ENCODE measurements at regions not wholly inside any gene's neighbourhood (a gene's known extent, or its start where the extent isn't known, plus 50 kb on each side); places are given as distances from the start of the nearest gene placed in this dataset.

- no peaks in the 10 kb centered on the region for H3K9me3 Mint-ChIP-seq
- no peak overlapping the region for H3K27ac Mint-ChIP-seq
- H3K27me3 Mint-ChIP-seq (ENCODE audit: low read depth), result no peaks in the 10 kb centered on the region
- ATAC-seq (peak; percentile 34; the same call in 1 of the 2 replicates), DNase-seq (ENCODE audit: low spot score) (no peak)
- H3K4me1 Mint-ChIP-seq, result peaks cover 16% of the 10 kb centered on the region
- TF ChIP-seq ZNF317 (CRISPR knock-in tag; IDR thresholded peaks at IDR 0.05; ENCODE audit: borderline replicate concordance, low read depth) (no peak), ZNF138 (CRISPR knock-in tag; conservative IDR thresholded peaks at IDR 0.05) (no peak), ZNF396 (CRISPR knock-in tag; IDR thresholded peaks at IDR 0.05; ENCODE audit: borderline replicate concordance) (no peak), ZNF219 (CRISPR knock-in tag; IDR thresholded peaks at IDR 0.05; ENCODE audit: borderline replicate concordance) (no peak), E2F5 (CRISPR knock-in tag; IDR thresholded peaks at IDR 0.05) (no peak), TP53 (CRISPR knock-in tag; IDR thresholded peaks at IDR 0.05) (no peak), MLX (CRISPR knock-in tag; IDR thresholded peaks at IDR 0.05) (no peak), ATF6 (CRISPR knock-in tag; IDR thresholded peaks at IDR 0.05) (no peak), NFYB (CRISPR knock-in tag; conservative IDR thresholded peaks at IDR 0.05; ENCODE audit: low read depth) (no peak), GTF2I (CRISPR knock-in tag; conservative IDR thresholded peaks at IDR 0.05) (no peak), CREM (CRISPR knock-in tag; IDR thresholded peaks at IDR 0.05) (no peak), AFF4 (CRISPR knock-in tag; IDR thresholded peaks at IDR 0.05; ENCODE audit: borderline replicate concordance) (no peak), ZSCAN18 (CRISPR knock-in tag; IDR thresholded peaks at IDR 0.05) (no peak)
- ChIA-PET POLR2A (interaction anchor here (0.6 kb wide), 1 partner anchor 121 kb away, joined by 4 read pairs; no protein-coding TSS in a partner anchor), CTCF (no interaction called here)
- no peaks in the 10 kb centered on the region for H3K36me3 Mint-ChIP-seq
- no peak overlapping the region for H3K4me3 Mint-ChIP-seq
Observed at GRCh38 chr10:105967256-105967655, 1197.2 kb downstream of the SORCS1 start.

- Mint-ChIP-seq H3K27ac (no peak overlapping the region), H3K4me1 (peaks cover 11% of the 10 kb centered on the region), H3K27me3 (ENCODE audit: low read depth) (no peaks in the 10 kb centered on the region), H3K36me3 (no peaks in the 10 kb centered on the region), H3K4me3 (no peak overlapping the region), H3K9me3 (no peaks in the 10 kb centered on the region)
- ChIA-PET POLR2A (no interaction called here), CTCF (no interaction called here)
- no peak for ATAC-seq
- DNase-seq (ENCODE audit: low spot score), result no peak
- TF ChIP-seq E2F4 (CRISPR knock-in tag; IDR thresholded peaks at IDR 0.05; ENCODE audit: borderline replicate concordance, low read depth) (no peak), TCF7 (CRISPR knock-in tag; IDR thresholded peaks at IDR 0.05; ENCODE audit: low read depth) (no peak), MAX (CRISPR knock-in tag; IDR thresholded peaks at IDR 0.05) (no peak), ZNF219 (CRISPR knock-in tag; IDR thresholded peaks at IDR 0.05; ENCODE audit: borderline replicate concordance) (no peak), ZNF138 (CRISPR knock-in tag; conservative IDR thresholded peaks at IDR 0.05) (no peak), ATF3 (CRISPR knock-in tag; conservative IDR thresholded peaks at IDR 0.05) (no peak), ERG (CRISPR knock-in tag; IDR thresholded peaks at IDR 0.05) (no peak), ZNF232 (CRISPR knock-in tag; IDR thresholded peaks at IDR 0.05) (no peak), FOXP1 (CRISPR knock-in tag; IDR thresholded peaks at IDR 0.05; ENCODE audit: borderline replicate concordance) (no peak), ESRRA (CRISPR knock-in tag; IDR thresholded peaks at IDR 0.05; ENCODE audit: borderline replicate concordance) (no peak), JUN (CRISPR knock-in tag; IDR thresholded peaks at IDR 0.05) (no peak), ETV6 (CRISPR knock-in tag; IDR thresholded peaks at IDR 0.05) (no peak), PRRX2 (CRISPR knock-in tag; IDR thresholded peaks at IDR 0.05) (no peak)
Observed at GRCh38 chr10:105965141-105965540, 1199.4 kb downstream of the SORCS1 start.
